ENCODE measurements at regions not wholly inside any gene's neighbourhood (a gene's known extent, or its start where the extent isn't known, plus 50 kb on each side); places are given as distances from the start of the nearest gene placed in this dataset.
A peak's percentile ranks its signal among the peaks of the same experiment; 100 is the strongest.

DNA sequence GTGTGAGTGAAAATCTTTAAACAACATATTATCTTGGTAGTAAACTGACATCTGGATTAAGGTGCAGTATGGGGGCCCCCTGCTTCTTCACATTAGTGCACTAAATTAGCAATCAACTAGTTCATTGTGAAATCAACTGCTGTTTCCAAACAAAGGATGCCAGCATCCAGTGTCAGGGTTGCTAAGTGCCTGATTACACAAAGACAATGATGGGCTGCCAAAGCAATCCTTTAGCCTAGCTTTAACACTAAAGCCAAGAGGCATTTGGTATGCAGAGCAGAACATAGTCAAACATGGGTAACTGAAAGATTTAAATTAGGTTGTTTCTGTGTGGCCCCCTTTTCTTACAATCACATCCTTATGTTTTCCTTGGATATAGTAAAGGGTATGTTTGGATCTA is 543.1 kb upstream of the SLITRK5 start:
- H3K4me3 ChIP-seq: no peak overlapping the region
- no peaks in the 10 kb centered on the region for H3K4me1 ChIP-seq
- H3K27ac ChIP-seq: no peak overlapping the region
- intact Hi-C loops (cut with DNase I; ENCODE audit: low total_unique reads): no loop called here
- DNase-seq: peak in 1 of 2 donors; percentile 1
- H3K27me3 ChIP-seq: no peaks in the 10 kb centered on the region
- TF ChIP-seq POLR2A (IDR thresholded peaks at IDR 0.05): no peak
- TF ChIP-seq, protein P1, sequence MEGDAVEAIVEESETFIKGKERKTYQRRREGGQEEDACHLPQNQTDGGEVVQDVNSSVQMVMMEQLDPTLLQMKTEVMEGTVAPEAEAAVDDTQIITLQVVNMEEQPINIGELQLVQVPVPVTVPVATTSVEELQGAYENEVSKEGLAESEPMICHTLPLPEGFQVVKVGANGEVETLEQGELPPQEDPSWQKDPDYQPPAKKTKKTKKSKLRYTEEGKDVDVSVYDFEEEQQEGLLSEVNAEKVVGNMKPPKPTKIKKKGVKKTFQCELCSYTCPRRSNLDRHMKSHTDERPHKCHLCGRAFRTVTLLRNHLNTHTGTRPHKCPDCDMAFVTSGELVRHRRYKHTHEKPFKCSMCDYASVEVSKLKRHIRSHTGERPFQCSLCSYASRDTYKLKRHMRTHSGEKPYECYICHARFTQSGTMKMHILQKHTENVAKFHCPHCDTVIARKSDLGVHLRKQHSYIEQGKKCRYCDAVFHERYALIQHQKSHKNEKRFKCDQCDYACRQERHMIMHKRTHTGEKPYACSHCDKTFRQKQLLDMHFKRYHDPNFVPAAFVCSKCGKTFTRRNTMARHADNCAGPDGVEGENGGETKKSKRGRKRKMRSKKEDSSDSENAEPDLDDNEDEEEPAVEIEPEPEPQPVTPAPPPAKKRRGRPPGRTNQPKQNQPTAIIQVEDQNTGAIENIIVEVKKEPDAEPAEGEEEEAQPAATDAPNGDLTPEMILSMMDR (IDR thresholded peaks at IDR 0.05): no peak
- TF ChIP-seq EP300 (IDR thresholded peaks at IDR 0.05): no peak
- TF ChIP-seq POLR2AphosphoS5 (IDR thresholded peaks at IDR 0.05): no peak
- H3K9me3 ChIP-seq: no peaks in the 10 kb centered on the region
- no peaks in the 10 kb centered on the region for H3K36me3 ChIP-seq

DNA sequence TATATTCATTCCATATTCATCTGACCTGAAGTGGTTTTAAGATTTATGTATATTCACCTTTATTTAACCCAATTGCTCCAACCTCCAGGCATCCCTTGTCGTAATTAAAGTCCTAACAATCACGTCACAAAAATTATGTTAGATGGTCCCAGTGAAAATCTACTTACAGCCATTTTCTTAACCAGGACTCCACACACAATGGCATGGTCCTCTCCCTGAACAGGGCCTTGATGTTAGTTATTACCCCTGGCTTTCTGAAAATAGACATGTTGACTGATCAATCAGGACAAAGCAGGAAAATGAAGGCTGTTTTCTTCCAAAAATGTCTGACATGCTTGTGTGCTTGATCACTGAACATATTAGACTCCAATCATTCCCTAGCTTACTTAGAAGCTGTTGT is 542.7 kb upstream of the SLITRK5 start:
- no peak overlapping the region for H3K27ac ChIP-seq
- no peaks in the 10 kb centered on the region for H3K4me1 ChIP-seq
- H3K9me3 ChIP-seq: no peaks in the 10 kb centered on the region
- H3K4me3 ChIP-seq: no peak overlapping the region
- DNase-seq: no peak
- intact Hi-C loops (cut with DNase I; ENCODE audit: low total_unique reads): no loop called here
- no peaks in the 10 kb centered on the region for H3K27me3 ChIP-seq
- H3K36me3 ChIP-seq: no peaks in the 10 kb centered on the region
- 60 to 86% (median 77%) methylated on average over 2 of the region's 2 CpGs for WGBS, 5 donors
- TF ChIP-seq EP300 (IDR thresholded peaks at IDR 0.05) (no peak), POLR2AphosphoS5 (IDR thresholded peaks at IDR 0.05) (no peak), POLR2A (IDR thresholded peaks at IDR 0.05) (no peak)
- TF ChIP-seq, protein P1 (IDR thresholded peaks at IDR 0.05): no peak

DNA sequence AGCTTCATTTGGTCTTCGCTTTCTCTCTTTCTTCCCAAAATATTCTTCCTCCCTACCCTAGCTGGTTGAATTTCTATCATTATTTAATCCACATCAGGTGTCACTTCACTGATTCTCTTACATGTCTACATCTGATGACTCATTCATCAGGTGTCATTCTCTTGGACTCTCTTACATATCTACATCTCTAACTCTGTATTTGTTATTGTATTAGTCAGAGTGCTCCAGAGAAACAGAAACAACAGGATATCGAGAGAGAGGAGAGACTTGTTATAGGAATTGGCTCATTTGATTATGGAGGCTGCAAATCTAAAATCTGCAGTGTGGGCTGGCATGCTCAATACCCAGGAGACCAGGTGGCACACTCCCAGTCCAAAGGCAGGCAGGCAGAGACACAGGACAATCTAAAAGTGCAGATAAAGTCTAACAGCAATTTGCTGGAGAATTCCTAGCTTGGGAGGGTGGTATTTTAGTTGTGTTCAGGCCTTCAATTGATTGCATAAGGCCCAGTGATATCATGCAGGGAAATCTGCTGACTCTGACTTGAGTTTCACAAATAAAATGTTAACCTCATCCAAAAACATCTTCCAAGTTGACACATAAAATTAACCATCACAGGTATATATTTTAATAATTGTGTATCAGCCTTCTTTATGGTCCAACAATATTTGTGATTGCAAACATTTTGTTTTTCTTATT is 541.4 kb upstream of the SLITRK5 start:
- H3K27ac ChIP-seq: no peak overlapping the region

DNA sequence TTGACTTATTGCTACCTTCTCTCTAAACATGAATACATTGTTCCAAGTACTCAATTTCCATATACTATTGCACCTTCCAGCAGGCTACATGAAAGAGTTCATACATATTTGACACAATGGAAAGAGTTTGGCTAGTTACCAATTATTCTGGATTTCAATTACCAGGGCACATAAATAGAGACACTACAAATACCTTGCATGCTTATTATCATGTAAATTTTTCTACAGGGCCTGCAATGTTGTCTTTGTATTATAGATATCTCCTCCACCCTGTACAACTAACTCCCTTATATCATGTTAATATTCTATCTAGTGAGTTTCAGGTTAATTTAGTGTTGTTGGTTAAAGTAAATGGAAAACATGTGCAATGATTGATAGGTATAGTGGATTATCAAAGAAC is 540.7 kb upstream of the SLITRK5 start:
- no peaks in the 10 kb centered on the region for H3K9me3 ChIP-seq
- intact Hi-C loops (cut with DNase I; ENCODE audit: low total_unique reads): no loop called here
- no peak overlapping the region for H3K4me3 ChIP-seq
- H3K4me1 ChIP-seq: no peaks in the 10 kb centered on the region
- no peak for DNase-seq
- H3K36me3 ChIP-seq: no peaks in the 10 kb centered on the region
- no peaks in the 10 kb centered on the region for H3K27me3 ChIP-seq
- TF ChIP-seq, protein P1 (IDR thresholded peaks at IDR 0.05): no peak
- TF ChIP-seq EP300 (IDR thresholded peaks at IDR 0.05) (no peak), POLR2A (IDR thresholded peaks at IDR 0.05) (no peak), POLR2AphosphoS5 (IDR thresholded peaks at IDR 0.05) (no peak)
- H3K27ac ChIP-seq: no peak overlapping the region

More for the DNA sequence above, 541.4 kb upstream of the SLITRK5 start:
- no peak for DNase-seq
- H3K4me1 ChIP-seq: no peaks in the 10 kb centered on the region
- H3K27me3 ChIP-seq: no peaks in the 10 kb centered on the region
- intact Hi-C loops (cut with DNase I; ENCODE audit: low total_unique reads): no loop called here
- H3K4me3 ChIP-seq: no peak overlapping the region
- no peaks in the 10 kb centered on the region for H3K36me3 ChIP-seq
- TF ChIP-seq POLR2AphosphoS5 (IDR thresholded peaks at IDR 0.05) (no peak), POLR2A (IDR thresholded peaks at IDR 0.05) (no peak), EP300 (IDR thresholded peaks at IDR 0.05) (no peak)
- TF ChIP-seq, protein P1 (IDR thresholded peaks at IDR 0.05): no peak
- WGBS, 5 donors: 68 to 84% (median 78%) methylated on average over 2 of the region's 2 CpGs
- H3K9me3 ChIP-seq: no peaks in the 10 kb centered on the region

Measured in stomach (tissue), 8 donors.